IPS-18c (cell line): ENCODE measurements at regions not wholly inside any gene's neighbourhood (a gene's known extent, or its start where the extent isn't known, plus 50 kb on each side); places are given as distances from the start of the nearest gene placed in this dataset.

Source experiments
- H3K4me3 ChIP-seq: 2 replicates; pipeline ENCODE4 v1.7.0; 2013; ENCODE audit warnings: low read depth, mild to moderate bottlenecking, low read length, moderate library complexity; ENCODE audit not compliant: insufficient read depth
- H3K9me3 ChIP-seq: one replicate; pipeline ENCODE4 v1.6.1; 2013; ENCODE audit warnings: mild to moderate bottlenecking, low read length, moderate library complexity; ENCODE audit not compliant: control insufficient read depth, insufficient read depth

- H3K4me3 ChIP-seq, result no peak overlapping the region
- no peaks in the 10 kb centered on the region for H3K9me3 ChIP-seq
Observed at GRCh38 chr2:47315475-47315874, 53.6 kb upstream of the EPCAM start.

GRCh38 chr2:47313728-47314127, 55.4 kb upstream of the EPCAM start:
- no peak overlapping the region for H3K4me3 ChIP-seq
- H3K9me3 ChIP-seq, result no peaks in the 10 kb centered on the region

GRCh38 chr2:47313141-47313691, 55.9 kb upstream of the EPCAM start:
- Histone ChIP-seq H3K4me3 (no peak overlapping the region), H3K9me3 (no peaks in the 10 kb centered on the region)

GRCh38 chr2:47312491-47312850, 56.6 kb upstream of the EPCAM start:
- Histone ChIP-seq H3K9me3 (no peaks in the 10 kb centered on the region), H3K4me3 (no peak overlapping the region)

GRCh38 chr2:47311764-47312490, 57.2 kb upstream of the EPCAM start:
- H3K9me3 ChIP-seq, result no peaks in the 10 kb centered on the region
- H3K4me3 ChIP-seq, result no peak overlapping the region

GRCh38 chr2:47310801-47311560, 58.1 kb upstream of the EPCAM start:
- Histone ChIP-seq H3K9me3 (no peaks in the 10 kb centered on the region), H3K4me3 (no peak overlapping the region)

- Histone ChIP-seq H3K4me3 (no peak overlapping the region), H3K9me3 (no peaks in the 10 kb centered on the region)
Observed at GRCh38 chr2:47309952-47310800, 58.9 kb upstream of the EPCAM start.

- Histone ChIP-seq H3K4me3 (no peak overlapping the region), H3K9me3 (no peaks in the 10 kb centered on the region)
Observed at GRCh38 chr2:47309472-47309951, 59.6 kb upstream of the EPCAM start.

- Histone ChIP-seq H3K9me3 (no peaks in the 10 kb centered on the region), H3K4me3 (no peak overlapping the region)
Observed at GRCh38 chr2:47307066-47307465, 62.0 kb upstream of the EPCAM start.

GRCh38 chr2:47304654-47305053, 64.5 kb upstream of the EPCAM start:
- Histone ChIP-seq H3K9me3 (no peaks in the 10 kb centered on the region), H3K4me3 (no peak overlapping the region)

GRCh38 chr2:47303341-47304148, 65.6 kb upstream of the EPCAM start:
- no peaks in the 10 kb centered on the region for H3K9me3 ChIP-seq

GRCh38 chr2:47302308-47302707, 66.8 kb upstream of the EPCAM start:
- Histone ChIP-seq H3K9me3 (no peaks in the 10 kb centered on the region), H3K4me3 (no peak overlapping the region)

More at GRCh38 chr2:47303341-47304148, 65.6 kb upstream of the EPCAM start:
- no peak overlapping the region for H3K4me3 ChIP-seq

GRCh38 chr2:47301731-47302130, 67.4 kb upstream of the EPCAM start:
- Histone ChIP-seq H3K4me3 (no peak overlapping the region), H3K9me3 (no peaks in the 10 kb centered on the region)

- Histone ChIP-seq H3K4me3 (no peak overlapping the region), H3K9me3 (no peaks in the 10 kb centered on the region)
Observed at GRCh38 chr2:47301277-47301618, 67.9 kb upstream of the EPCAM start.

- Histone ChIP-seq H3K4me3 (no peak overlapping the region), H3K9me3 (no peaks in the 10 kb centered on the region)
Observed at GRCh38 chr2:47300609-47301276, 68.4 kb upstream of the EPCAM start.

- H3K4me3 ChIP-seq, result no peak overlapping the region
- no peaks in the 10 kb centered on the region for H3K9me3 ChIP-seq
Observed at GRCh38 chr2:47300081-47300480, 69.0 kb upstream of the EPCAM start.
